ENCODE measurements at regions not wholly inside any gene's neighbourhood (a gene's known extent, or its start where the extent isn't known, plus 50 kb on each side); places are given as distances from the start of the nearest gene placed in this dataset.
A peak's percentile ranks its signal among the peaks of the same experiment; 100 is the strongest.

GRCh38 chr6:113306552-113307145 lies 550.5 kb upstream of the MARCKS start:
- TF ChIP-seq POLR2A (IDR thresholded peaks at IDR 0.05) (no peak), CTCF (IDR thresholded peaks at IDR 0.05) (peak; percentile 16 to 81 (median 66))
